NCI-H2107 treated with DMSO at 0.1 percent for 48 hours (cell line): ENCODE measurements at regions not wholly inside any gene's neighbourhood (a gene's known extent, or its start where the extent isn't known, plus 50 kb on each side); places are given as distances from the start of the nearest gene placed in this dataset.

Source experiments
- DNase-seq: peaks from one replicate; lab custom pipeline; 2025; ENCODE audit not compliant: unreplicated experiment; lab: John Stamatoyannopoulos, UW

- no peak for DNase-seq
These were observed 179.9 kb downstream of the NPHP4 start for GRCh38 chr1:5812295-5812694.

- no peak for DNase-seq
These were observed 180.8 kb downstream of the NPHP4 start for GRCh38 chr1:5811419-5811818.

GRCh38 chr1:5810553-5811270 is 181.5 kb downstream of the NPHP4 start:
- no peak for DNase-seq

- DNase-seq, result no peak
These were observed 182.1 kb downstream of the NPHP4 start for GRCh38 chr1:5810131-5810530.

- no peak for DNase-seq
These were observed 182.9 kb downstream of the NPHP4 start for GRCh38 chr1:5809207-5809788.

- DNase-seq, result no peak
These were observed 188.4 kb downstream of the NPHP4 start for GRCh38 chr1:5803851-5804250.

- no peak for DNase-seq
These were observed 189.6 kb downstream of the NPHP4 start for GRCh38 chr1:5802606-5803005.

GRCh38 chr1:5798904-5799303 is 193.3 kb downstream of the NPHP4 start:
- no peak for DNase-seq

- DNase-seq, result no peak
These were observed 194.0 kb downstream of the NPHP4 start for GRCh38 chr1:5798151-5798730.

- DNase-seq, result no peak
These were observed 196.2 kb downstream of the NPHP4 start for GRCh38 chr1:5796028-5796427.

- DNase-seq, result no peak
These were observed 197.9 kb downstream of the NPHP4 start for GRCh38 chr1:5794279-5794678.

GRCh38 chr1:5793516-5793915 is 198.7 kb downstream of the NPHP4 start:
- DNase-seq, result no peak

- DNase-seq, result no peak
These were observed 211.1 kb downstream of the NPHP4 start for GRCh38 chr1:5781079-5781478.

- DNase-seq, result no peak
These were observed 211.9 kb downstream of the NPHP4 start for GRCh38 chr1:5780324-5780716.

GRCh38 chr1:5779608-5780323 is 212.5 kb downstream of the NPHP4 start:
- DNase-seq, result no peak

- DNase-seq, result no peak
These were observed 216.1 kb downstream of the NPHP4 start for GRCh38 chr1:5776035-5776550.

GRCh38 chr1:5774019-5774418 is 218.2 kb downstream of the NPHP4 start:
- no peak for DNase-seq

GRCh38 chr1:5771788-5772187 is 220.4 kb downstream of the NPHP4 start:
- DNase-seq, result no peak

- no peak for DNase-seq
These were observed 221.1 kb downstream of the NPHP4 start for GRCh38 chr1:5770981-5771765.

GRCh38 chr1:5769760-5770159 is 222.5 kb downstream of the NPHP4 start:
- DNase-seq, result no peak

GRCh38 chr1:5769146-5769545 is 223.1 kb downstream of the NPHP4 start:
- DNase-seq, result no peak
